KMS-11 (cell line): ENCODE measurements at regions not wholly inside any gene's neighbourhood (a gene's known extent, or its start where the extent isn't known, plus 50 kb on each side); places are given as distances from the start of the nearest gene placed in this dataset.

Experiments
- H2AFZ ChIP-seq: fragments of 200-600 bp; sonication (generic); 2 replicates; pipeline ENCODE4 v1.6.1; 2016; ENCODE audit warnings: antibody characterized with exemption, mixed run types, low read depth
- H3K27ac ChIP-seq: fragments of 200-600 bp; sonication (generic); 2 replicates; pipeline ENCODE4 v1.6.1; 2016; ENCODE audit warnings: mild to moderate bottlenecking, mixed run types
- H3K27me3 ChIP-seq: fragments of 200-600 bp; sonication (generic); 2 replicates; pipeline ENCODE4 v1.6.1; 2017; ENCODE audit warnings: mild to moderate bottlenecking, low read depth, mixed run types, moderate library complexity; ENCODE audit not compliant: insufficient read depth
- H3K36me3 ChIP-seq: fragments of 200-600 bp; sonication (generic); 2 replicates; pipeline ENCODE4 v1.6.1; 2017; ENCODE audit warnings: mild to moderate bottlenecking, mixed run types; ENCODE audit not compliant: insufficient read depth
- H3K4me1 ChIP-seq: fragments of 200-600 bp; sonication (generic); 2 replicates; pipeline ENCODE4 v1.6.1; 2016; ENCODE audit warnings: mild to moderate bottlenecking, low read depth, mixed run types; ENCODE audit not compliant: poor library complexity, severe bottlenecking
- H3K4me2 ChIP-seq: fragments of 200-600 bp; sonication (generic); 2 replicates; pipeline ENCODE4 v1.7.0; 2016; ENCODE audit warnings: mild to moderate bottlenecking, mixed run types
- H3K4me3 ChIP-seq: fragments of 200-600 bp; sonication (generic); IDR thresholded peaks from 2 replicates; pipeline ENCODE4 v1.6.1; 2017; ENCODE audit warnings: low read depth, low read length, mixed read lengths; ENCODE audit not compliant: insufficient read depth
- H3K79me2 ChIP-seq: fragments of 200-600 bp; sonication (generic); 2 replicates; pipeline ENCODE4 v1.6.1; 2016; ENCODE audit warnings: low read depth, mixed run types; ENCODE audit not compliant: insufficient read depth
- H3K9ac ChIP-seq: fragments of 200-600 bp; sonication (generic); 2 replicates; pipeline ENCODE4 v1.6.1; 2016; ENCODE audit warnings: mild to moderate bottlenecking, mixed run types
- H4K20me1 ChIP-seq: fragments of 200-600 bp; sonication (generic); 2 replicates; pipeline ENCODE4 v1.6.1; 2016; ENCODE audit warnings: mild to moderate bottlenecking, mixed run types; ENCODE audit not compliant: insufficient read depth
- TF ChIP-seq, protein P1 (sequence below): fragments of 200-600 bp; sonication (generic); conservative IDR thresholded peaks from 2 replicates; pipeline ENCODE4 v1.6.1; 2017; ENCODE audit warnings: low read depth, mild to moderate bottlenecking, antibody characterized with exemption, low read length, moderate library complexity, mixed read lengths

DNA sequence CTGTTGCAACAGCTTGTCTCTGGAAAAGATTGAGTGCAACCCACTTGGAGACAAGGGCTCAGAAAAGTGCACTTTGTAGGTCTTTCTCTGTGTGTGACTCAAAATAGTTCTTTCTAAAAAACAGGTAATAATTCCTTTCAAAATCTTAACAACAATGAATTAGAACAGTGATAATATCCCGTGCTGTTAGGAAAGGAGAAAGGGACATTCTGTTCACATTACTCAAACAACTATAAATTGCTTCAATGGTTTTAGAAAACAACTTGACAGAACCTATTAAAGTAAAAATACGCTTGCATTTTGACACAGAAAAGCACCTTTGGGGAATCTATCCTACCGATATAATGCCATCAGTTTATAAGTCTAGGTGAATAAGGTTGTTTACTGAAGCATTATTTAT lies 468.1 kb upstream of the DPP6 start:
- H3K9ac ChIP-seq = no peak overlapping the region
- no peaks in the 10 kb centered on the region for H3K27me3 ChIP-seq
- no peaks in the 10 kb centered on the region for H3K36me3 ChIP-seq
- no peaks in the 10 kb centered on the region for H4K20me1 ChIP-seq
- no peaks in the 10 kb centered on the region for H3K4me1 ChIP-seq
- H2AFZ ChIP-seq = no peak overlapping the region
- no peak overlapping the region for H3K4me2 ChIP-seq
- H3K4me3 ChIP-seq = no peak overlapping the region
- H3K79me2 ChIP-seq = no peaks in the 10 kb centered on the region
- TF ChIP-seq, protein P1, sequence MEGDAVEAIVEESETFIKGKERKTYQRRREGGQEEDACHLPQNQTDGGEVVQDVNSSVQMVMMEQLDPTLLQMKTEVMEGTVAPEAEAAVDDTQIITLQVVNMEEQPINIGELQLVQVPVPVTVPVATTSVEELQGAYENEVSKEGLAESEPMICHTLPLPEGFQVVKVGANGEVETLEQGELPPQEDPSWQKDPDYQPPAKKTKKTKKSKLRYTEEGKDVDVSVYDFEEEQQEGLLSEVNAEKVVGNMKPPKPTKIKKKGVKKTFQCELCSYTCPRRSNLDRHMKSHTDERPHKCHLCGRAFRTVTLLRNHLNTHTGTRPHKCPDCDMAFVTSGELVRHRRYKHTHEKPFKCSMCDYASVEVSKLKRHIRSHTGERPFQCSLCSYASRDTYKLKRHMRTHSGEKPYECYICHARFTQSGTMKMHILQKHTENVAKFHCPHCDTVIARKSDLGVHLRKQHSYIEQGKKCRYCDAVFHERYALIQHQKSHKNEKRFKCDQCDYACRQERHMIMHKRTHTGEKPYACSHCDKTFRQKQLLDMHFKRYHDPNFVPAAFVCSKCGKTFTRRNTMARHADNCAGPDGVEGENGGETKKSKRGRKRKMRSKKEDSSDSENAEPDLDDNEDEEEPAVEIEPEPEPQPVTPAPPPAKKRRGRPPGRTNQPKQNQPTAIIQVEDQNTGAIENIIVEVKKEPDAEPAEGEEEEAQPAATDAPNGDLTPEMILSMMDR = no peak
- no peak overlapping the region for H3K27ac ChIP-seq

DNA sequence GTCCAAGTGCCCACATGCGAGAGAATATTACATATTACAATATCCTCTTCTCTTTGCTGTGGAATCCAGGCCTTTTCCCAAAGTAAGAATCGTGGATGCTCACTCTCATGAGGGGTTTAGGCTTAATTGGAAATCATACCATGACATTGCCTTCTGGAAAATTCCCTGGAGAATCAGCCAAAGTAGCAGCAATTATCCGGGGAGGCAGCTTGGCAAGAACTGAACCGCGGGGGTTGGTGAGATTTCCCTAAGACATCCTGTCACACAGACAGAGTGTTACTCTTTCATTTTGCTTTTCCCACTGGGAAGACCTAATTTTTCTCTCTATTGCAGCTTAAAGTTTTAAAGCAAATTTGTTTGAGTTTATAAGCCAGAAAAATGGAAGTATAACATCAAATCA lies 463.6 kb upstream of the DPP6 start:
- no peak overlapping the region for H3K4me2 ChIP-seq
- no peaks in the 10 kb centered on the region for H4K20me1 ChIP-seq
- TF ChIP-seq, protein P1 = no peak
- no peaks in the 10 kb centered on the region for H3K27me3 ChIP-seq
- no peak overlapping the region for H3K4me3 ChIP-seq
- no peak overlapping the region for H3K27ac ChIP-seq
- no peaks in the 10 kb centered on the region for H3K4me1 ChIP-seq
- H3K79me2 ChIP-seq = no peaks in the 10 kb centered on the region
- no peak overlapping the region for H3K9ac ChIP-seq
- H2AFZ ChIP-seq = no peak overlapping the region
- H3K36me3 ChIP-seq = no peaks in the 10 kb centered on the region

DNA sequence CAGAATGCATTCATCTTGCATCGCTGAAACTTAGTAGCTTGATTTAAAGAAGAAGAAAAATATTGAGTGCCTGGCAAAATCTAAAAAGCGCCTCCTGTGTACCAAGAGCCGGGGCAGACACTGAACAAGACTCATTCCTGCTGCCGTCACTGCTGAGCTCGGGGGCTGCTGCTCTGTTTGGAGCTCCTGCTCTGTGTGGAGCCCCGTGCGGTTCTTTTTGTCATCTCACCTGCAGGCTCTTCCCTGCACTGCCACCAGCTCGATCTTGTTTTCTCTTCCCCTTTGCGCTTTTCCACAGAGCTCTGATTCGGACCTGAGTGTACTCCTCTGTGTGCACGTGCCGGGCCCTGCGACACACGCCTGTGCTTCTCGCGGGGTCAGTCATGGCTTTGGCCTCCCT lies 462.1 kb upstream of the DPP6 start:
- no peaks in the 10 kb centered on the region for H3K27me3 ChIP-seq

DNA sequence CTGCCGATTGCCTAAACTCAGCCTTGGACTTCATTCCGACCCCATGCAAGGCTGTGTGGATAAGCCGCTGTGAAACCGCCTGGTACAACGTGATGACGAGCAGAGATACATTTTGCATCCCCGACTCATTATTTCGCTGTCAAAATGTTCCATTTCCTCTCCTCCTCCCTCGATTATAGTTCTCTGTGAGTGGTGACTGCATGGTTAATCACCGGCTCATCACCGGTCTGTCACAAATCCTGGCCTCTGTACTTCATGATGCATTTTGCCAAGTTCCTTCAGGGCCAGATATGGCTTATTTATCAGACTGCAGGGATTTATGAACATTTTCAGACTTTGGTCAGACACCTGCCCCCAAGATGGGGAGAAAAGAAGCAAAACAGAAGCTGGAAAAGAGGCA lies 461.6 kb upstream of the DPP6 start:
- Histone ChIP-seq H3K36me3 (no peaks in the 10 kb centered on the region), H3K4me3 (no peak overlapping the region), H3K79me2 (no peaks in the 10 kb centered on the region), H3K9ac (no peak overlapping the region), H3K4me1 (no peaks in the 10 kb centered on the region), H3K27me3 (no peaks in the 10 kb centered on the region), H3K4me2 (no peak overlapping the region), H2AFZ (no peak overlapping the region), H4K20me1 (no peaks in the 10 kb centered on the region), H3K27ac (no peak overlapping the region)
- TF ChIP-seq, protein P1 = no peak

More for the DNA sequence above, 462.1 kb upstream of the DPP6 start:
- Histone ChIP-seq H2AFZ (no peak overlapping the region), H3K36me3 (no peaks in the 10 kb centered on the region), H3K27ac (no peak overlapping the region), H4K20me1 (no peaks in the 10 kb centered on the region), H3K4me1 (no peaks in the 10 kb centered on the region), H3K9ac (no peak overlapping the region), H3K4me2 (no peak overlapping the region), H3K79me2 (no peaks in the 10 kb centered on the region), H3K4me3 (no peak overlapping the region)
- TF ChIP-seq, protein P1 = no peak
